ENCODE measurements at regions not wholly inside any gene's neighbourhood (a gene's known extent, or its start where the extent isn't known, plus 50 kb on each side); places are given as distances from the start of the nearest gene placed in this dataset.

DNA sequence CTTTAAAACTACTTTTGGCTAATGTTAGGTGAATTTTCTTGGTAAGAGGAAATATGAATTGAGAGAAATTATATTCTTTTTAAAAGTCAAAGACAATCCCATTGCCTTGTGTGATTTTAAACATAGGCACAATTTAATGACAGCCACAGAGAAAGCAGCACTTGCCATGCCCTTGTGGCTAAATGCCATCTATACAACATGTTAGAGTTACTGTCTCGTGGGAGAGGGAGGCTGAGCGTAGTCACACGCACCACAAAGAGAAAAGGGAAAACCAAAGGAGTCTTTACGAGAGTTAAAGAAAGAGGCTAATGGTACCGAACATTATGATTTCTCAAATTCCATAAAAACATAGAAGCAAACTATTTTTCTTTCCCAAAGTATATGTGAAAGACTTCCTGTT, 537.9 kb downstream of the PTPRC start:
- Histone ChIP-seq H3K4me3 (ENCODE audit: low read depth, low read length) (no peak overlapping the region), H3K4me1 (ENCODE audit: control insufficient read depth, insufficient read depth, low read length) (no peaks in the 10 kb centered on the region), H3K27ac (ENCODE audit: extremely low read depth, low read depth, low read length) (no peak overlapping the region), H3K36me3 (ENCODE audit: control insufficient read depth in 2 of 2, insufficient read depth in 1 of 2, low read length in 2 of 2) (no peaks in the 10 kb centered on the region), H3K9me3 (ENCODE audit: control insufficient read depth, insufficient read depth, low read depth, low read length) (no peaks in the 10 kb centered on the region)
- TF ChIP-seq ZNF600 (tag by site-specific recombination; IDR thresholded peaks at IDR 0.05) (no peak), ZNF664 (tag by site-specific recombination; IDR thresholded peaks at IDR 0.05) (no peak), ZFHX2 (tag by site-specific recombination; conservative IDR thresholded peaks at IDR 0.05) (no peak), ZSCAN16 (tag by site-specific recombination; IDR thresholded peaks at IDR 0.05) (no peak), ZNF529 (tag by site-specific recombination; IDR thresholded peaks at IDR 0.05; ENCODE audit: insufficient replicate concordance) (no peak), ZSCAN30 (tag by site-specific recombination; IDR thresholded peaks at IDR 0.05) (no peak)
- POLR2A ChIA-PET, result no interaction called here
- CTCF ChIA-PET, result no interaction called here

- POLR2A ChIA-PET, result no interaction called here
- Histone ChIP-seq H3K9me3 (ENCODE audit: control insufficient read depth, insufficient read depth, low read depth, low read length) (no peaks in the 10 kb centered on the region), H3K4me1 (ENCODE audit: control insufficient read depth, insufficient read depth, low read length) (no peaks in the 10 kb centered on the region), H3K27ac (ENCODE audit: extremely low read depth, low read depth, low read length) (no peak overlapping the region), H3K4me3 (ENCODE audit: low read depth, low read length) (no peak overlapping the region), H3K36me3 (ENCODE audit: control insufficient read depth in 2 of 2, insufficient read depth in 1 of 2, low read length in 2 of 2) (no peaks in the 10 kb centered on the region)
- no peak for TF ChIP-seq ZNF433 (tag by site-specific recombination; IDR thresholded peaks at IDR 0.05; ENCODE audit: low read depth)
- TF ChIP-seq WT1 (tag by site-specific recombination; IDR thresholded peaks at IDR 0.05), result no peak
- TF ChIP-seq ZNF654 (tag by site-specific recombination; IDR thresholded peaks at IDR 0.05; ENCODE audit: low read depth), result no peak
- no peak for TF ChIP-seq ZNF777 (tag by site-specific recombination; IDR thresholded peaks at IDR 0.05; ENCODE audit: borderline replicate concordance)
- TF ChIP-seq, protein P1, sequence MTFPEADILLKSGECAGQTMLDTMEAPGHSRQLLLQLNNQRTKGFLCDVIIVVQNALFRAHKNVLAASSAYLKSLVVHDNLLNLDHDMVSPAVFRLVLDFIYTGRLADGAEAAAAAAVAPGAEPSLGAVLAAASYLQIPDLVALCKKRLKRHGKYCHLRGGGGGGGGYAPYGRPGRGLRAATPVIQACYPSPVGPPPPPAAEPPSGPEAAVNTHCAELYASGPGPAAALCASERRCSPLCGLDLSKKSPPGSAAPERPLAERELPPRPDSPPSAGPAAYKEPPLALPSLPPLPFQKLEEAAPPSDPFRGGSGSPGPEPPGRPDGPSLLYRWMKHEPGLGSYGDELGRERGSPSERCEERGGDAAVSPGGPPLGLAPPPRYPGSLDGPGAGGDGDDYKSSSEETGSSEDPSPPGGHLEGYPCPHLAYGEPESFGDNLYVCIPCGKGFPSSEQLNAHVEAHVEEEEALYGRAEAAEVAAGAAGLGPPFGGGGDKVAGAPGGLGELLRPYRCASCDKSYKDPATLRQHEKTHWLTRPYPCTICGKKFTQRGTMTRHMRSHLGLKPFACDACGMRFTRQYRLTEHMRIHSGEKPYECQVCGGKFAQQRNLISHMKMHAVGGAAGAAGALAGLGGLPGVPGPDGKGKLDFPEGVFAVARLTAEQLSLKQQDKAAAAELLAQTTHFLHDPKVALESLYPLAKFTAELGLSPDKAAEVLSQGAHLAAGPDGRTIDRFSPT (tag by site-specific recombination; IDR thresholded peaks at IDR 0.05), result no peak
- no peak for TF ChIP-seq ZNF19 (tag by site-specific recombination; IDR thresholded peaks at IDR 0.05; ENCODE audit: low read depth)
- TF ChIP-seq MYNN (tag by site-specific recombination; IDR thresholded peaks at IDR 0.05; ENCODE audit: borderline replicate concordance), result no peak
- TF ChIP-seq ZBTB17 (tag by site-specific recombination; IDR thresholded peaks at IDR 0.05), result no peak
- TF ChIP-seq OVOL3 (tag by site-specific recombination; IDR thresholded peaks at IDR 0.05), result no peak
- CTCF ChIA-PET, result no interaction called here
These were observed 538.4 kb downstream of the PTPRC start for GRCh38 chr1:199177241-199177640.

DNA sequence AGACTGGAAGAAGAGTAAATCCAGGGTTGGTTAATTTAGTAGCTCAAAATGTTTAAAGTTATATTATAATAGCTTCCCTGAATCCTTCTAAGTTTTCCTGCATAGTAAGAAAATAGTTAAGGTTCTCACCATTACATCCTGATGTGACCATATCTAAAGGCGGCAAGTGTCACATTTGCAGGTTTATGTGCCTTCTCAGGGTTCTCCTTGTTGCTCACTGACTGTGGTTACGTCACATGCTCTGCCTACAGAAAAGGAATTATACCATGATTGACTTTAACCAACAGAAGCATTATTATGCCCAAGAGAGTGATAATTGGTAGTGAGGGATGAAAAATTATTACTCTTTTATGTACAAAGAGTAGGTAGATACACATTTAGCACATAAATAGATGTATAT, 539.8 kb downstream of the PTPRC start:
- Histone ChIP-seq H3K4me1 (ENCODE audit: control insufficient read depth, insufficient read depth, low read length) (no peaks in the 10 kb centered on the region), H3K27ac (ENCODE audit: extremely low read depth, low read depth, low read length) (no peak overlapping the region), H3K4me3 (ENCODE audit: low read depth, low read length) (no peak overlapping the region), H3K36me3 (ENCODE audit: control insufficient read depth in 2 of 2, insufficient read depth in 1 of 2, low read length in 2 of 2) (no peaks in the 10 kb centered on the region), H3K9me3 (ENCODE audit: control insufficient read depth, insufficient read depth, low read depth, low read length) (no peaks in the 10 kb centered on the region)
- POLR2A ChIA-PET, result no interaction called here
- CTCF ChIA-PET, result no interaction called here
- TF ChIP-seq ZNF626 (tag by site-specific recombination; IDR thresholded peaks at IDR 0.05) (no peak), ZNF514 (tag by site-specific recombination; IDR thresholded peaks at IDR 0.05) (no peak), ZNF610 (tag by site-specific recombination; IDR thresholded peaks at IDR 0.05; ENCODE audit: borderline replicate concordance) (no peak), ZEB2 (tag by site-specific recombination; IDR thresholded peaks at IDR 0.05) (no peak), GLI2 (tag by site-specific recombination; IDR thresholded peaks at IDR 0.05; ENCODE audit: borderline replicate concordance, low read depth) (no peak), ZNF558 (tag by site-specific recombination; IDR thresholded peaks at IDR 0.05) (no peak), MEIS1 (CRISPR knock-in tag; IDR thresholded peaks at IDR 0.05; ENCODE audit: borderline replicate concordance) (no peak), ZNF768 (tag by site-specific recombination; IDR thresholded peaks at IDR 0.05) (no peak), ZNF132 (tag by site-specific recombination; IDR thresholded peaks at IDR 0.05; ENCODE audit: borderline replicate concordance) (no peak), KLF9 (tag by site-specific recombination; IDR thresholded peaks at IDR 0.05; ENCODE audit: low read depth) (no peak), HOXD13 (CRISPR knock-in tag; IDR thresholded peaks at IDR 0.05; ENCODE audit: borderline replicate concordance) (no peak), ZNF521 (tag by site-specific recombination; IDR thresholded peaks at IDR 0.05) (no peak)
- TF ChIP-seq, protein P2, sequence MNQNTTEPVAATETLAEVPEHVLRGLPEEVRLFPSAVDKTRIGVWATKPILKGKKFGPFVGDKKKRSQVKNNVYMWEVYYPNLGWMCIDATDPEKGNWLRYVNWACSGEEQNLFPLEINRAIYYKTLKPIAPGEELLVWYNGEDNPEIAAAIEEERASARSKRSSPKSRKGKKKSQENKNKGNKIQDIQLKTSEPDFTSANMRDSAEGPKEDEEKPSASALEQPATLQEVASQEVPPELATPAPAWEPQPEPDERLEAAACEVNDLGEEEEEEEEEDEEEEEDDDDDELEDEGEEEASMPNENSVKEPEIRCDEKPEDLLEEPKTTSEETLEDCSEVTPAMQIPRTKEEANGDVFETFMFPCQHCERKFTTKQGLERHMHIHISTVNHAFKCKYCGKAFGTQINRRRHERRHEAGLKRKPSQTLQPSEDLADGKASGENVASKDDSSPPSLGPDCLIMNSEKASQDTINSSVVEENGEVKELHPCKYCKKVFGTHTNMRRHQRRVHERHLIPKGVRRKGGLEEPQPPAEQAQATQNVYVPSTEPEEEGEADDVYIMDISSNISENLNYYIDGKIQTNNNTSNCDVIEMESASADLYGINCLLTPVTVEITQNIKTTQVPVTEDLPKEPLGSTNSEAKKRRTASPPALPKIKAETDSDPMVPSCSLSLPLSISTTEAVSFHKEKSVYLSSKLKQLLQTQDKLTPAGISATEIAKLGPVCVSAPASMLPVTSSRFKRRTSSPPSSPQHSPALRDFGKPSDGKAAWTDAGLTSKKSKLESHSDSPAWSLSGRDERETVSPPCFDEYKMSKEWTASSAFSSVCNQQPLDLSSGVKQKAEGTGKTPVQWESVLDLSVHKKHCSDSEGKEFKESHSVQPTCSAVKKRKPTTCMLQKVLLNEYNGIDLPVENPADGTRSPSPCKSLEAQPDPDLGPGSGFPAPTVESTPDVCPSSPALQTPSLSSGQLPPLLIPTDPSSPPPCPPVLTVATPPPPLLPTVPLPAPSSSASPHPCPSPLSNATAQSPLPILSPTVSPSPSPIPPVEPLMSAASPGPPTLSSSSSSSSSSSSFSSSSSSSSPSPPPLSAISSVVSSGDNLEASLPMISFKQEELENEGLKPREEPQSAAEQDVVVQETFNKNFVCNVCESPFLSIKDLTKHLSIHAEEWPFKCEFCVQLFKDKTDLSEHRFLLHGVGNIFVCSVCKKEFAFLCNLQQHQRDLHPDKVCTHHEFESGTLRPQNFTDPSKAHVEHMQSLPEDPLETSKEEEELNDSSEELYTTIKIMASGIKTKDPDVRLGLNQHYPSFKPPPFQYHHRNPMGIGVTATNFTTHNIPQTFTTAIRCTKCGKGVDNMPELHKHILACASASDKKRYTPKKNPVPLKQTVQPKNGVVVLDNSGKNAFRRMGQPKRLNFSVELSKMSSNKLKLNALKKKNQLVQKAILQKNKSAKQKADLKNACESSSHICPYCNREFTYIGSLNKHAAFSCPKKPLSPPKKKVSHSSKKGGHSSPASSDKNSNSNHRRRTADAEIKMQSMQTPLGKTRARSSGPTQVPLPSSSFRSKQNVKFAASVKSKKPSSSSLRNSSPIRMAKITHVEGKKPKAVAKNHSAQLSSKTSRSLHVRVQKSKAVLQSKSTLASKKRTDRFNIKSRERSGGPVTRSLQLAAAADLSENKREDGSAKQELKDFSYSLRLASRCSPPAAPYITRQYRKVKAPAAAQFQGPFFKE (tag by site-specific recombination; IDR thresholded peaks at IDR 0.05; ENCODE audit: borderline replicate concordance), result no peak

Data from HEK293 (cell line).